Mucosa of rectum (tissue), 2 donors: ENCODE measurements at regions not wholly inside any gene's neighbourhood (a gene's known extent, or its start where the extent isn't known, plus 50 kb on each side); places are given as distances from the start of the nearest gene placed in this dataset.

Experiments
- H3K27ac ChIP-seq, 2 donors: one replicate each; pipeline ENCODE4 v1.7.0; 2013; ENCODE audit warnings: inconsistent platforms in 2 of 2, low read depth in 2 of 2, low read length in 2 of 2
- H3K27me3 ChIP-seq, 2 donors: one replicate each; pipeline ENCODE4 v1.7.0; 2013; ENCODE audit warnings: low read length in 2 of 2; ENCODE audit not compliant: control insufficient read depth in 2 of 2, insufficient read depth in 2 of 2
- H3K36me3 ChIP-seq, 2 donors: one replicate each; pipeline ENCODE4 v1.7.0; 2013; ENCODE audit warnings: low read length in 2 of 2; ENCODE audit not compliant: control insufficient read depth in 2 of 2, insufficient read depth in 2 of 2
- H3K4me1 ChIP-seq, 2 donors: one replicate each; pipeline ENCODE4 v1.7.0; 2013; ENCODE audit warnings: low read length in 2 of 2, mild to moderate bottlenecking in 1 of 2; ENCODE audit not compliant: control insufficient read depth in 2 of 2, insufficient read depth in 2 of 2
- H3K4me3 ChIP-seq, 2 donors: one replicate each; pipeline ENCODE4 v1.7.0; 2013; ENCODE audit warnings: low read length in 2 of 2
- H3K9ac ChIP-seq, 2 donors: one replicate each; pipeline ENCODE4 v1.7.0; 2013; ENCODE audit warnings: low read length in 2 of 2, low read depth in 1 of 2, mild to moderate bottlenecking in 1 of 2
- H3K9me3 ChIP-seq, 2 donors: one replicate each; pipeline ENCODE4 v1.7.0; 2013; ENCODE audit warnings: low read length in 2 of 2; ENCODE audit not compliant: control insufficient read depth in 2 of 2
- donor health status: healthy.
- donor health status: Normal muscosa, but diverticular disease.

DNA sequence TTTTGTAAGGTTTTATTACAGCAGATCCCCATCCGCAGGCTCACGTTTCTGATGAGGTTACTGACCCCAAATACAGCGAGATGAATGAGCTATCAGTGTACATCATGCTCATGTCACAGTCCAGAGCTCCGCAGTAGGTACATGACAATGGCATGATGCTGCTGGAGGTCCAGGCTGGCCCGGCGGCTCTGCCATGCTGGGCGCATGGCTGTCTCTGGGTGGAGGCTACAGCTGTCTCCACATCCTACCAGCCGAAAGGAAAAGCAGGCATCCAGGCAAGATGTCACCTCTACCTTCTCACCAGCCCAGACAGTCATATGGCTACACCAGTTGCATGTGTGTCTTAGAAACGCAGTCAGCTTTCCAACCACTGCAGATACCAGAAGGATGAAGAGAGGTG is 90.9 kb upstream of the RNF32 start:
- Histone ChIP-seq H3K4me3 (no peak overlapping the region), H3K27ac (no peak overlapping the region), H3K9ac (no peak overlapping the region), H3K27me3 (no peaks in the 10 kb centered on the region), H3K9me3 (no peaks in the 10 kb centered on the region), H3K36me3 (no peaks in the 10 kb centered on the region), H3K4me1 (no peaks in the 10 kb centered on the region)

- H3K4me3 ChIP-seq = no peak overlapping the region
- no peaks in the 10 kb centered on the region for H3K9me3 ChIP-seq
- H3K36me3 ChIP-seq = no peaks in the 10 kb centered on the region
- H3K9ac ChIP-seq = no peak overlapping the region
- no peaks in the 10 kb centered on the region for H3K27me3 ChIP-seq
- no peak overlapping the region for H3K27ac ChIP-seq
- H3K4me1 ChIP-seq = no peaks in the 10 kb centered on the region
Observed at GRCh38 chr7:156547884-156548561, 92.6 kb upstream of the RNF32 start.

DNA sequence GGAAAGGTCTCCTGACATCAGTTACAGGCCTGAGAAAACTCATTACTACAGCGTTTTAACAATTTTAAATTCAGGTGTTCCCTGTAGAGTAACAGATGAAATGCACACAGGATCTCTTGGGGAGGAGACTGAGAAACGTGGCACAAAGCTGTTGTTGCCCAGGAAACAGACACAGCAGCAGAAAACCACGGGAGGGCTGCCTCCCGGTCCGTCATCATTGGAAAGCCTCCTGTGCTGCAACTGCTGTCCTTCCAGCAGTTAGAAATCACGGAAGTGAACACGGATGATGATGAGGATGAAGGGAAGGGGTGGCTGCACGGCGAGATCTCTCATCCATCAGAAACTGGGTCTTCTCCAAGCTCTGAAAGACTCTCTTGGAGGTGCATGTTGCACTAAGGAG is 94.6 kb upstream of the RNF32 start:
- H3K27ac ChIP-seq = no peak overlapping the region
- no peak overlapping the region for H3K4me3 ChIP-seq
- H3K4me1 ChIP-seq = no peaks in the 10 kb centered on the region
- no peaks in the 10 kb centered on the region for H3K9me3 ChIP-seq
- H3K36me3 ChIP-seq = no peaks in the 10 kb centered on the region
- H3K9ac ChIP-seq = no peak overlapping the region
- H3K27me3 ChIP-seq = no peaks in the 10 kb centered on the region

DNA sequence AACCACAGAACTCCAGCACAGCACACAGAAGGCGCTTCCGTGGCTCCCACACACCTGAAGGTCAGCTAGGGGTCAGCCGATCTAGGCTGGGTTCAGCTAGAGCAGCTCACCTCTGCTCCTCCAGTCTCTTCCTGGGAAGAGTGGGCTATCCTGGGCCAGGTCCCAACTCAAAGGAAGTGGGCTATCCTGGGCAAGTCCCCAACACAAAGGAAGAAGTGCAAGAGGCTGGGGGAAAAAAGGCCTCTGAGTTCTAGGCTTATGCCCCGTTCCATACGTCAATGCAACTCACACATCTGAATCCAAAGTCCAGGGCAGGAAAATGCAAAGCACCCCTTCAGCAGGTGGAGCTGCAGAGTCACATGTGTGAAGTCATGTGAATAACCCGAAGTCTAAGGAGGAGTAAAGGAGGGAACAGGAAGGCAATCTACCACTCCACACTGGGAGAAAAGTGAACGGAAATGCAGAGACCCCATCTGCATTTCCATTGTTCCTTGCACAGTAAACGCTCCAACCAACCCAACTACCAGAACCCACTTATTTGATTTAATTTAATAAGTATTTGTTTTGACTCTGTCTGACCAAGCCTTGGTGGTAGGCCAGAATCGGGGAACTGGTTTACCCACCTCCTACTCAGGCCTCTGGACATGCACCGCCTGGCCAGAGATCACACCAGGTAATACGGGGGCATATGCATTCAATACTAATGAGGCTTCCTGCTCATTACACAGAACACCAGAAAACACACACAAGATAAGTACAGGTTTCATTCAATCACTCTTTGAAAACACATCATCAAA is 95.5 kb upstream of the RNF32 start:
- Histone ChIP-seq H3K27me3 (no peaks in the 10 kb centered on the region), H3K9me3 (no peaks in the 10 kb centered on the region), H3K36me3 (no peaks in the 10 kb centered on the region), H3K4me1 (no peaks in the 10 kb centered on the region), H3K4me3 (no peak overlapping the region), H3K27ac (no peak overlapping the region), H3K9ac (no peak overlapping the region)

GRCh38 chr7:156543699-156544598 is 96.6 kb upstream of the RNF32 start:
- Histone ChIP-seq H3K27ac (no peak overlapping the region), H3K9ac (no peak overlapping the region), H3K36me3 (no peaks in the 10 kb centered on the region), H3K9me3 (no peaks in the 10 kb centered on the region), H3K4me3 (no peak overlapping the region), H3K27me3 (no peaks in the 10 kb centered on the region), H3K4me1 (no peaks in the 10 kb centered on the region)

- H3K9ac ChIP-seq = no peak overlapping the region
Observed at GRCh38 chr7:156540619-156541165, 99.9 kb upstream of the RNF32 start.

GRCh38 chr7:156539999-156540398 is 100.6 kb upstream of the RNF32 start:
- Histone ChIP-seq H3K4me1 (no peaks in the 10 kb centered on the region), H3K27me3 (no peaks in the 10 kb centered on the region)

More at GRCh38 chr7:156540619-156541165, 99.9 kb upstream of the RNF32 start:
- no peaks in the 10 kb centered on the region for H3K9me3 ChIP-seq
- no peaks in the 10 kb centered on the region for H3K27me3 ChIP-seq
- no peak overlapping the region for H3K27ac ChIP-seq
- H3K4me1 ChIP-seq = no peaks in the 10 kb centered on the region
- no peaks in the 10 kb centered on the region for H3K36me3 ChIP-seq
- H3K4me3 ChIP-seq = no peak overlapping the region

GRCh38 chr7:156537006-156537405 is 103.6 kb upstream of the RNF32 start:
- Histone ChIP-seq H3K9ac (no peak overlapping the region), H3K27ac (no peak overlapping the region), H3K4me1 (no peaks in the 10 kb centered on the region), H3K36me3 (no peaks in the 10 kb centered on the region), H3K4me3 (no peak overlapping the region), H3K9me3 (no peaks in the 10 kb centered on the region), H3K27me3 (no peaks in the 10 kb centered on the region)

More at GRCh38 chr7:156539999-156540398, 100.6 kb upstream of the RNF32 start:
- Histone ChIP-seq H3K9ac (no peak overlapping the region), H3K4me3 (no peak overlapping the region), H3K27ac (no peak overlapping the region), H3K36me3 (no peaks in the 10 kb centered on the region), H3K9me3 (no peaks in the 10 kb centered on the region)

DNA sequence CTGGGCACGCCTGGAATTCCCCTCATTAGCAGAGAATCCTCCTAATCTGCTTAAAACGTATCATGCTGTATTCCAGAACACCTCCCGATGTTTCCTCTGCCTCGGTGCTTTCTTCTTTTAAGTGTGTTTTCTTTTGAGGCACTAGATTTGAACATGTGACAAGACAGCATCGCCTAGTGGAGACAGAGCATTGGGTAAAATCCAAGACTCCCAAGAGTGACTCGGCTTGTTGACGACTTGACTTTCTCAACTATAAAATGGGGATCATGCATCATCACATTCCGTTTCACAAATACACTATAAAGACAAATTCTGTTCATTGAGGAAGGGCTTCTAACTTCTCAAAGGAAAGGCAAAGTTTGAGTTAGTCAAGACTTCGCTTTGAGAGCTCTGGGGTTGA is 105.6 kb upstream of the RNF32 start:
- Histone ChIP-seq H3K4me3 (no peak overlapping the region), H3K9me3 (no peaks in the 10 kb centered on the region), H3K27me3 (no peaks in the 10 kb centered on the region), H3K36me3 (no peaks in the 10 kb centered on the region), H3K4me1 (no peaks in the 10 kb centered on the region), H3K9ac (no peak overlapping the region), H3K27ac (no peak overlapping the region)
